NCI-H2081 (cell line): ENCODE measurements at regions not wholly inside any gene's neighbourhood (a gene's known extent, or its start where the extent isn't known, plus 50 kb on each side); places are given as distances from the start of the nearest gene placed in this dataset.

Experiments used
- DNase-seq, 2 experiments: peaks; one replicate each; lab custom pipeline; 2025; lab: John Stamatoyannopoulos, UW

GRCh38 chr13:90402613-90403012 lies 944.9 kb upstream of the MIR17HG start:
- DNase-seq: no peak

- no peak for DNase-seq
These were observed 944.0 kb upstream of the MIR17HG start for GRCh38 chr13:90403330-90404082.

DNA sequence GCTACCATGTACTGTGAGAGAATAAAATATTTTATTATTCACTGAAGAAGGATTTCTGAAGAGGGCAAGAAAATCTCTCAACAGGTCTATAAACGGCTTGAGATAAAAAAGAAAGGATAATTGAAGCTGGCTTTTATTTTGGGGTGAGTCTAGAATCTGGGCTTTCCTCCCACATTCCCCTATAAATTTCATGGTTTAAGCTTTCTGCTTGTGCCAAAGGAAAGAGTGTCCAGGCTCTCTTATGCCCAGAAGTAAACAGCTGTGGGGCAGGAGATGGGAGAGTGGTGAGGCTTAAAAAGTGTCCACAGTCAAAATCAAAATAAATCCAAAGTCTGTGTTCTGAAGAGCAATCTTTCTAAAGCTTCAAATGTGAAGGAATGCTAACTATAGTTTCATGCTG lies 942.2 kb upstream of the MIR17HG start:
- no peak for DNase-seq

- DNase-seq: no peak
These were observed 934.5 kb upstream of the MIR17HG start for GRCh38 chr13:90412980-90413379.

- no peak for DNase-seq
These were observed 933.9 kb upstream of the MIR17HG start for GRCh38 chr13:90413548-90413947.

GRCh38 chr13:90414691-90415596 lies 932.5 kb upstream of the MIR17HG start:
- no peak for DNase-seq

- DNase-seq: no peak
These were observed 931.6 kb upstream of the MIR17HG start for GRCh38 chr13:90415902-90416301.

DNA sequence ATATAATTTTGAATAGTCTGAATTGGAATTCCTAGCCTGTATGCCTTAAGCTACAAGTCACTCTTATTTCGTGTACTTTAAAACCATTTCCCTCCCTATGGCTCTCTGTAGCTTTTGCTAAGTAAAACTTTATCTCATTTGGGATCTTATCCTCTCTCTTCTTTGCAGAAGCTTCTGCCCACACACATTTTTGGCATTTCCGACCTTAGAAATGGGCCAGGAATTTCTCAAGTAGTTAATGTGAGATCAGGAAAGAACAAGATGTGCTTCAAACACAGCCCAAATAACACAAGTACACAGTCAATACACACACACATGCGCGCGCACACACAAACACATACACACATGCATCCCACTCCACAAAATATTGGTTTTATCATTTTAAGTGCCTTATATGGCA lies 931.0 kb upstream of the MIR17HG start:
- no peak for DNase-seq

- no peak for DNase-seq
These were observed 930.5 kb upstream of the MIR17HG start for GRCh38 chr13:90416938-90417337.

DNA sequence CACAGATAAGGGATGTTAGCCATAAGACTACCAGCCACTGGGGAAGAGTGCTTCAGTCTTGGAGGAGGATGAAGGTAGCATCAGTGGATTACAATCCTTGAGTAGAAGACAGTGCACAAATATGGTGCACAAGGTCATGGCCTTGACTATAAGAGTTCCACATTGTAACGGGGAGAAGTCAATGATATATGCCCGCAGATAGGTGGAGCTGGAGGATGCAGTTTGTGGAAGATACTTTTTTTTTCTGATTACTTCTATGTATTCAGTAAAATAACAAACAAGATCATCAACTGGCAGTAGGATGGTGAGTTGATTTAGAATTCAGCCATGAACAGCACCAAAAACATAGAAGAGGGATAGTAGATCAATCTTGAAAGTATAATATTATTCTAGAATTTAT lies 926.8 kb upstream of the MIR17HG start:
- no peak for DNase-seq

DNA sequence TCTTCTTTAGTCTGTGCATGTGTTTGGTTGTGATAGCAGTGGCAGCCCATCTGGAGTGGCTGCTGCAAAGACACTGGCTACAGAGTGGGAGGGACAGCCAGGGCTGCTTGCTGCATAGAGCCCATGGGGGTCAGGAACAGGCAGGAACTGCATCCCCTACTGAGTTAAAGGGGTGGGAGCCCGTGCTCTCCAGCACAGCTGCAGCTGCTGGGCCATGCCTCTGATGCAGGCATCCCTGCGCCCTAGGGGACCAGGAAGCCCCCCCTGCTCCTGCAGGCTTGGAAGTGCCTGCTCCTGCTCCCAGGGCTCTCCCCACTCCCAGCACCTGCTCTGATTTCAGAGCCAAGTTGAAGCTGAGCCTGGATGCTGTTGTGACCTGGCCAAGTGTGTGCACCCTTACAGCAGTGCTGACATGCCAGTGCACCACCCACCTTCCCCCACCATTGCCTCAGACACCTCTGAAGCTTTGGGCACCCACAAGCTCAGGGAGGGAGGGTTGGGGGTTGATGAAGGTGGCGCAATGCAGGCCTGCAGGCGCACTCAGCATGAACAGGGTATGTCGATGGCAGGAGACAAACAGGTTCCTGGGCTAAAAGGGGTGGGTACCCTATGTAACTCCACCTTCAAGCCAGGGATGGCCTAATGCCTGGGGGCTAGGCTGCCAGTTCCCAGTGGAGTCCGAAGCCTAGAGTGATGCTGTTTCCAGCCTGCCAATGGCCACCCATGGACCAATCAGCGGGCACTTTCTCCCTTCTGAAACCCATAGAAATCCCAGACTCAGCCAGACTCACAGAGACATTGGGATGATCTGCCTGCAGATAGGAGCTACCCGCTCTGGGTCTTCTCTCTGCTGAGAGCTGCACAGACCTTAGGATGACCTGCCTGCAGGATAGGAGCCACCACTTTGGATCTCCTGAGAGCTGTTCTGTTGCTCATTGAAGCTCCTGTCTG lies 919.9 kb upstream of the MIR17HG start:
- DNase-seq: peak in 1 of 2 experiments; percentile 27

- DNase-seq: no peak
These were observed 918.8 kb upstream of the MIR17HG start for GRCh38 chr13:90428522-90429210.

- no peak for DNase-seq
These were observed 917.4 kb upstream of the MIR17HG start for GRCh38 chr13:90430127-90430526.

DNA sequence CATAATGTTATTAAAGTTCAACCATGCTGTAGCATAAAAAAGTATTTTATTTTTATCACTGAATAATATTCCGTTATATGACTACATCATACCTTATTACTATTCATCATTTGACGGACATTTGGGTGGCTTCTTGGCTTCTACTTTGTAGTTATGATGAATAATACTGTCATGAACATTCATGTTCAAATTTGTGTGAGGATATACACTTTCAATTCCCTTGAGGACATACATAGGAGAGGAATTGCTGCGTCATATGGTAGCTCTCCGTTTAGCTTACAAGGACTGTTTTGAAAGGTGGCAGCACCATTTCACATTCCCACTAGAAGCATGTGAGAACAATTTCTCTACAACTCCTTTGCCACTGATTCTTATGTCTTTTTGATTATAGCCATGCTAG lies 910.8 kb upstream of the MIR17HG start:
- DNase-seq: no peak

GRCh38 chr13:90438576-90438975 lies 908.9 kb upstream of the MIR17HG start:
- no peak for DNase-seq

GRCh38 chr13:90443268-90443667 lies 904.2 kb upstream of the MIR17HG start:
- DNase-seq: no peak

- DNase-seq: no peak
These were observed 903.3 kb upstream of the MIR17HG start for GRCh38 chr13:90444232-90444631.

- no peak for DNase-seq
These were observed 902.3 kb upstream of the MIR17HG start for GRCh38 chr13:90445179-90445578.

GRCh38 chr13:90447034-90447733 lies 900.3 kb upstream of the MIR17HG start:
- DNase-seq: no peak

- no peak for DNase-seq
These were observed 899.8 kb upstream of the MIR17HG start for GRCh38 chr13:90447734-90448101.

- no peak for DNase-seq
These were observed 898.9 kb upstream of the MIR17HG start for GRCh38 chr13:90448466-90449037.
